Bronchial epithelial cell (primary cell): ENCODE measurements at regions not wholly inside any gene's neighbourhood (a gene's known extent, or its start where the extent isn't known, plus 50 kb on each side); places are given as distances from the start of the nearest gene placed in this dataset.
A peak's percentile ranks its signal among the peaks of the same experiment; 100 is the strongest.

Source experiments
- DNase-seq: peaks from one replicate; pipeline ENCODE4 v3.0.0-alpha.2; 2010; ENCODE audit warnings: low read depth
- FAIRE-seq: peaks from 2 replicates; lab custom pipeline; 2011; peaks lifted over from hg19 to GRCh38; lab: Jason Lieb, UNC
- H3K27me3 ChIP-seq: 2 replicates; pipeline ENCODE4 v1.5.1; 2011; ENCODE audit warnings: low read length; ENCODE audit not compliant: control insufficient read depth, insufficient read depth
- H3K36me3 ChIP-seq: 2 replicates; pipeline ENCODE4 v1.5.1; 2011; ENCODE audit warnings: low read length; ENCODE audit not compliant: control insufficient read depth, insufficient read depth
- H3K4me3 ChIP-seq: 2 replicates; pipeline ENCODE4 v1.5.1; 2011; ENCODE audit warnings: mild to moderate bottlenecking, low read depth, low read length, control low read depth
- TF ChIP-seq, protein P1 (sequence below): IDR thresholded peaks from 2 replicates; pipeline ENCODE4 v1.5.1; 2011; ENCODE audit warnings: mild to moderate bottlenecking, moderate library complexity, low read length, control low read depth, inconsistent platforms; ENCODE audit not compliant: insufficient read depth, severe bottlenecking

DNA sequence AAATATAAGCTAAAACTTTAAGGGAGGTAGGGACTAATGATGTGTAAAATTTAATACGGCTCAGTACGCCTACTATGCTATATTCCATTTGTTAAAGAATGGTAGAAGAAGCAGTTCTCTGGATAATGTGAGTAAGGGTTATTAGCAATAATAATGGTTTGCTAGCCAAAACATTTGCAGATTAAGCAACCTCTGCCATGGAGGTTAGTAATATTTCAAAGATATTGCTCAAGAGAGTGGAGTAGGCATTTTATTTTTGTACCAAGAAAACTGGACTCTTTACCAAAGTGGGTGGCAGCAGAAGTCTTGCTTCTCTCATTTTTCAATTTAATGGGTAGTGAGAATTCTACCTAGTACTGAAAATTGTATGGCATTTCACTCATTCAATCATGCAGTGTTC lies 158.9 kb upstream of the TMEM106B start:
- Histone ChIP-seq H3K4me3 (no peak overlapping the region), H3K36me3 (no peaks in the 10 kb centered on the region), H3K27me3 (no peaks in the 10 kb centered on the region)
- no peak for FAIRE-seq
- peak; percentile 25 for DNase-seq
- TF ChIP-seq, protein P1, sequence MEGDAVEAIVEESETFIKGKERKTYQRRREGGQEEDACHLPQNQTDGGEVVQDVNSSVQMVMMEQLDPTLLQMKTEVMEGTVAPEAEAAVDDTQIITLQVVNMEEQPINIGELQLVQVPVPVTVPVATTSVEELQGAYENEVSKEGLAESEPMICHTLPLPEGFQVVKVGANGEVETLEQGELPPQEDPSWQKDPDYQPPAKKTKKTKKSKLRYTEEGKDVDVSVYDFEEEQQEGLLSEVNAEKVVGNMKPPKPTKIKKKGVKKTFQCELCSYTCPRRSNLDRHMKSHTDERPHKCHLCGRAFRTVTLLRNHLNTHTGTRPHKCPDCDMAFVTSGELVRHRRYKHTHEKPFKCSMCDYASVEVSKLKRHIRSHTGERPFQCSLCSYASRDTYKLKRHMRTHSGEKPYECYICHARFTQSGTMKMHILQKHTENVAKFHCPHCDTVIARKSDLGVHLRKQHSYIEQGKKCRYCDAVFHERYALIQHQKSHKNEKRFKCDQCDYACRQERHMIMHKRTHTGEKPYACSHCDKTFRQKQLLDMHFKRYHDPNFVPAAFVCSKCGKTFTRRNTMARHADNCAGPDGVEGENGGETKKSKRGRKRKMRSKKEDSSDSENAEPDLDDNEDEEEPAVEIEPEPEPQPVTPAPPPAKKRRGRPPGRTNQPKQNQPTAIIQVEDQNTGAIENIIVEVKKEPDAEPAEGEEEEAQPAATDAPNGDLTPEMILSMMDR: no peak

DNA sequence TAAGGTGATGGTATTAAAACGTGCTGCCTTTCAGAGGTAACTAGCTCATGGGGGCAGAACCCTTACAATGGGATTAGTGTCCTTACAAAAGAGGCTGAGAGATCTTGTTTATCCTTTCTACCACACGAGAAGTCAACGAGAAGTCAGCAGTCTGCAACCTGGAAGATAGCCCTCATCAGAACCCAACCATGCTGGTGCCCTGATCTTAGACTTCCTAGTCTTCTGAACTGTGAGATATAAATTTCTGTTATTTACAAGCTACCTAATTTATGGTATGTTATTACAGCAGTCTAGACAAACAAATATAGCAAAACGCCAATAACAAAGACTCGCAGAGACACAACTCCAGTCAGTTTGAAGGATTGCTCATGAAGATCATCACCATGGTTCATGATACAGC lies 157.5 kb upstream of the TMEM106B start:
- FAIRE-seq: no peak
- TF ChIP-seq, protein P1: no peak
- Histone ChIP-seq H3K36me3 (no peaks in the 10 kb centered on the region), H3K27me3 (no peaks in the 10 kb centered on the region), H3K4me3 (no peak overlapping the region)
- DNase-seq: no peak

GRCh38 chr7:12054830-12055229 lies 156.3 kb upstream of the TMEM106B start:
- FAIRE-seq: no peak
- no peaks in the 10 kb centered on the region for H3K27me3 ChIP-seq

GRCh38 chr7:12056381-12056780 lies 154.7 kb upstream of the TMEM106B start:
- FAIRE-seq (no peak), DNase-seq (no peak)
- TF ChIP-seq, protein P1: no peak

More at GRCh38 chr7:12054830-12055229, 156.3 kb upstream of the TMEM106B start:
- DNase-seq: peak; percentile 48
- Histone ChIP-seq H3K36me3 (no peaks in the 10 kb centered on the region), H3K4me3 (no peak overlapping the region)
- TF ChIP-seq, protein P1: no peak

DNA sequence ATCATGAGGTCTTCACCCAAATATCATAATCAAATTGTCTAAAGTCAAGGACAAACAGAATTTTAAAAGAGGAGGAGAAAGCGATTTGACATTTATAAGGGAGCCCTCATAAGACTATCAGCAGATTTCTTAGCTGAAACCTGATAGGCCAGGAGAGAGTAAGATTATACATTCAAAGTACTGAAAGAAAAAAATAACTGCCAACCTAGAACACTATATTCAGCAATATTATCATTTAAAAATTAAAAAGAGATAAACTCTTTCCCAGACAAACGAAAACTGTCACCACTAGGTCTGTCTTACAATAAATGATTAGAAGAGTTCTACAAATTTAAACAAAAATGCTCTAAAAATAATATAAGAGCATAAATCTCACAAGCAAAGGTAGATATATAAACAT lies 154.1 kb upstream of the TMEM106B start:
- Histone ChIP-seq H3K4me3 (no peak overlapping the region), H3K36me3 (no peaks in the 10 kb centered on the region), H3K27me3 (no peaks in the 10 kb centered on the region)
- FAIRE-seq (no peak), DNase-seq (no peak)
- TF ChIP-seq, protein P1: no peak

More at GRCh38 chr7:12056381-12056780, 154.7 kb upstream of the TMEM106B start:
- no peaks in the 10 kb centered on the region for H3K36me3 ChIP-seq
- H3K27me3 ChIP-seq: no peaks in the 10 kb centered on the region
- H3K4me3 ChIP-seq: no peak overlapping the region

- H3K27me3 ChIP-seq: no peaks in the 10 kb centered on the region
- TF ChIP-seq, protein P1: peak; percentile 20
- FAIRE-seq: no peak
- H3K36me3 ChIP-seq: no peaks in the 10 kb centered on the region
- peak; percentile 5 for DNase-seq
- no peak overlapping the region for H3K4me3 ChIP-seq
These were observed 149.0 kb upstream of the TMEM106B start for GRCh38 chr7:12062062-12062461.
